Natural killer cell (primary cell): ENCODE measurements at regions not wholly inside any gene's neighbourhood (a gene's known extent, or its start where the extent isn't known, plus 50 kb on each side); places are given as distances from the start of the nearest gene placed in this dataset.

Experiments used
- ATAC-seq, 3 donors: fragments of 150-1000 bp in 2 of 3; fragments of 200-7000 bp in 1 of 3; cut with Tn5 transposase; 1 replicate in 1 of 3; 2 replicates in 2 of 3; pipeline ENCODE4 v1.10.0; 2021; ENCODE audit warnings: mild to moderate bottlenecking in 2 of 3, moderate library complexity in 2 of 3
- DNase-seq, 2 donors: peaks; one replicate each; pipeline versions ENCODE4 v3.0.0 to v3.0.0-alpha.2; 2013 to 2021; ENCODE audit warnings: mixed read lengths in 1 of 2
- H3K27ac ChIP-seq: one replicate; pipeline ENCODE4 v1.5.1; 2013; ENCODE audit warnings: mild to moderate bottlenecking, low read length
- H3K27me3 ChIP-seq: one replicate; pipeline ENCODE4 v1.6.1; 2013; ENCODE audit warnings: low read length; ENCODE audit not compliant: control insufficient read depth, insufficient read depth
- H3K36me3 ChIP-seq: one replicate; pipeline ENCODE4 v1.6.1; 2013; ENCODE audit warnings: low read length; ENCODE audit not compliant: control insufficient read depth, insufficient read depth
- H3K4me1 ChIP-seq: one replicate; pipeline ENCODE4 v1.6.1; 2013; ENCODE audit warnings: low read length; ENCODE audit not compliant: control insufficient read depth, insufficient read depth
- H3K4me3 ChIP-seq: one replicate; pipeline ENCODE4 v1.5.1; 2013; ENCODE audit warnings: low read length
- H3K9me3 ChIP-seq: one replicate; pipeline ENCODE4 v1.6.1; 2013; ENCODE audit warnings: low read length; ENCODE audit not compliant: control insufficient read depth, insufficient read depth
- H3K27ac Mint-ChIP-seq, 2 donors: one replicate each; pipeline ENCODE4 v1.8.0; 2022; ENCODE audit warnings: mild to moderate bottlenecking in 2 of 2, mixed read lengths in 2 of 2, moderate library complexity in 1 of 2
- H3K27me3 Mint-ChIP-seq, 2 donors: one replicate each; pipeline ENCODE4 v1.8.0; 2022; ENCODE audit warnings: low read depth in 2 of 2, mixed read lengths in 2 of 2
- H3K36me3 Mint-ChIP-seq: one replicate; pipeline ENCODE4 v1.8.0; 2022; ENCODE audit warnings: mixed read lengths
- H3K4me1 Mint-ChIP-seq, 2 donors: one replicate each; pipeline ENCODE4 v1.8.0; 2022; ENCODE audit warnings: mixed read lengths in 2 of 2
- H3K4me3 Mint-ChIP-seq: one replicate; pipeline ENCODE4 v1.8.0; 2022; ENCODE audit warnings: mild to moderate bottlenecking, moderate library complexity, mixed read lengths
- H3K9me3 Mint-ChIP-seq, 2 donors: one replicate each; pipeline ENCODE4 v1.8.0; 2022; ENCODE audit warnings: mixed read lengths in 2 of 2
- WGBS: methylation state at CpG from one replicate; pipeline ENCODE4 v1.1.7; 2013; ENCODE audit warnings: missing lambda C conversion rate; ENCODE audit not compliant: insufficient coverage; 5-methylcytosine and 5-hydroxymethylcytosine counted together
- intact Hi-C: fragments of 100-400 bp; cut with micrococcal nuclease; formaldehyde crosslinking; loops from one replicate; pipeline ENCODE4 v1.14.2; 2022
- TF ChIP-seq, protein P1 (sequence below): fragments of 200-600 bp; IDR thresholded peaks from one replicate; pipeline ENCODE4 v1.8.0; 2022; ENCODE audit warnings: antibody characterized with exemption

DNA sequence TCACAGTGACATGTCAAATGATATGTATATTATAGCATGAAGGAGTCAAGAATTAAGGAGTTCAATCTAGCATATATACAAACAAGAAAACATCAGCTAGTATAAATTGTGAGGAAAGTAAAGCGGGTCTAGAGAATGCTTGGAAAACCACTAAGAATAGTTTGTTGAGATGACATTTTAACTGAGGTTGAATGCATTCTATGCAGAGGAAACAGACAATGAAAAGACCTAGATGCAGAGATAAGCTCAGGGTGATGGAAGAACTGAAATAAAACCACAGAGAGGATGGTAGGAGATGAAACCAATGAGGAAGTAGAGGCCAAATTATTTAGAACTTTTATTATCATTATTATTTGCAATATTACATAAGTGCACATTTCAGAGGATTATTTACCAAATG lies 803.6 kb upstream of the FANCL start:
- H3K27ac Mint-ChIP-seq = no peak overlapping the region
- H3K9me3 ChIP-seq = no peaks in the 10 kb centered on the region
- no peaks in the 10 kb centered on the region for H3K36me3 ChIP-seq
- H3K36me3 Mint-ChIP-seq = no peaks in the 10 kb centered on the region
- no peak overlapping the region for H3K4me3 ChIP-seq
- 13% methylated on average over 1 of the region's 1 CpG for WGBS
- no peak overlapping the region for H3K4me3 Mint-ChIP-seq
- intact Hi-C loops = no loop called here
- no peaks in the 10 kb centered on the region for H3K4me1 Mint-ChIP-seq
- H3K27me3 ChIP-seq = no peaks in the 10 kb centered on the region
- H3K9me3 Mint-ChIP-seq = no peaks in the 10 kb centered on the region
- TF ChIP-seq, protein P1, sequence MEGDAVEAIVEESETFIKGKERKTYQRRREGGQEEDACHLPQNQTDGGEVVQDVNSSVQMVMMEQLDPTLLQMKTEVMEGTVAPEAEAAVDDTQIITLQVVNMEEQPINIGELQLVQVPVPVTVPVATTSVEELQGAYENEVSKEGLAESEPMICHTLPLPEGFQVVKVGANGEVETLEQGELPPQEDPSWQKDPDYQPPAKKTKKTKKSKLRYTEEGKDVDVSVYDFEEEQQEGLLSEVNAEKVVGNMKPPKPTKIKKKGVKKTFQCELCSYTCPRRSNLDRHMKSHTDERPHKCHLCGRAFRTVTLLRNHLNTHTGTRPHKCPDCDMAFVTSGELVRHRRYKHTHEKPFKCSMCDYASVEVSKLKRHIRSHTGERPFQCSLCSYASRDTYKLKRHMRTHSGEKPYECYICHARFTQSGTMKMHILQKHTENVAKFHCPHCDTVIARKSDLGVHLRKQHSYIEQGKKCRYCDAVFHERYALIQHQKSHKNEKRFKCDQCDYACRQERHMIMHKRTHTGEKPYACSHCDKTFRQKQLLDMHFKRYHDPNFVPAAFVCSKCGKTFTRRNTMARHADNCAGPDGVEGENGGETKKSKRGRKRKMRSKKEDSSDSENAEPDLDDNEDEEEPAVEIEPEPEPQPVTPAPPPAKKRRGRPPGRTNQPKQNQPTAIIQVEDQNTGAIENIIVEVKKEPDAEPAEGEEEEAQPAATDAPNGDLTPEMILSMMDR = no peak
- H3K27me3 Mint-ChIP-seq = no peaks in the 10 kb centered on the region
- ATAC-seq = no peak
- DNase-seq = no peak
- no peaks in the 10 kb centered on the region for H3K4me1 ChIP-seq
- no peak overlapping the region for H3K27ac ChIP-seq

DNA sequence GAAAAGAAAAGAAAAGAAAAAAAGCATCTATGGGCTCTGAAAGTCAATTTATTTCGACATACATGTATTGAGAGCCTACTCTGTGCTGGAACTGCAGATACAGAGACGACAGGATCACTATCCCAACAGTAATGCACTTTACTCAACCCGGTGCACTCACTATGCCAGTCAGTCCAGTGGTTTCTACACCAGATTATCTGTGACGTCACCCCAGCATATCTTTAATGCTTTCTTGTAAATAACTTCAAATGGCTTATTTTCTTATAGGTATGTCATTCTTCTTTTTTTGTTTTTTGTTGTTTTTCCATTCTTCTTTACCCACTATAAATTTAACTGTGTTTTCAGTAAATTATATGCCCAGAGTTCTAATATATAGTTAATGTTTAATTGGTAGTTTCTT lies 800.0 kb upstream of the FANCL start:
- Mint-ChIP-seq H3K9me3 (peaks cover 2 to 4% of the 10 kb centered on the region in 2 donors), H3K4me3 (no peak overlapping the region), H3K36me3 (no peaks in the 10 kb centered on the region), H3K27ac (no peak overlapping the region), H3K27me3 (peaks cover 0 to 3% of the 10 kb centered on the region in 2 donors), H3K4me1 (no peaks in the 10 kb centered on the region)
- DNase-seq (no peak), ATAC-seq (no peak)
- Histone ChIP-seq H3K9me3 (no peaks in the 10 kb centered on the region), H3K4me1 (no peaks in the 10 kb centered on the region), H3K4me3 (no peak overlapping the region), H3K36me3 (no peaks in the 10 kb centered on the region), H3K27me3 (no peaks in the 10 kb centered on the region), H3K27ac (no peak overlapping the region)
- intact Hi-C loops = no loop called here
- WGBS = 82% methylated on average over 3 of the region's 4 CpGs
- TF ChIP-seq, protein P1 = no peak

DNA sequence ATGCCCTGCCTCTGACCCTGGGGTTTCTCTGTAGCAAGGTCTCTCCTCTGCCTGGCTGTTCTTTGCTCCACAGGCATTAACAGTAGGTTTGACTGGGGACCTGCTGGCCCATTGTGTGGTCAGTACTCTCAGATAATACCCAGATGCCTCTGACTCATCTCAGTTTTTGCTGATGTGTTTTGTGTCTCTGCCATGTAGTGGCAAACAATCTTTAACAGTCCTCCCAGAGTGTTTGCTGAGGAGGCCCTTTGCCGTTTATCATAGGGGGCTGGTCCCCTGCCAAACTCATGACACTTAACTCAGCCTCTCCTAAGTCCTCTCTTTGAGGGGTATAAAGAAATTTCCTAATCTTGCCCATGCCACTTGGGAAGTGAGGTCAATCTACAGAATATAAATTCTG lies 793.7 kb upstream of the FANCL start:
- no peak for ATAC-seq
- no peaks in the 10 kb centered on the region for H3K9me3 ChIP-seq
- WGBS = no CpG with 5 or more reads among the region's 1 CpG
- peaks cover 0 to 3% of the 10 kb centered on the region in 2 donors for H3K27me3 Mint-ChIP-seq
- no peaks in the 10 kb centered on the region for H3K4me1 ChIP-seq
- H3K36me3 ChIP-seq = no peaks in the 10 kb centered on the region
- DNase-seq = no peak
- H3K36me3 Mint-ChIP-seq = no peaks in the 10 kb centered on the region
- H3K4me3 Mint-ChIP-seq = no peak overlapping the region
- H3K27ac Mint-ChIP-seq = no peak overlapping the region
- H3K4me1 Mint-ChIP-seq = no peaks in the 10 kb centered on the region
- H3K4me3 ChIP-seq = no peak overlapping the region
- peaks cover 2 to 4% of the 10 kb centered on the region in 2 donors for H3K9me3 Mint-ChIP-seq
- no peak overlapping the region for H3K27ac ChIP-seq
- intact Hi-C loops = no loop called here
- H3K27me3 ChIP-seq = no peaks in the 10 kb centered on the region
- TF ChIP-seq, protein P1 = no peak

DNA sequence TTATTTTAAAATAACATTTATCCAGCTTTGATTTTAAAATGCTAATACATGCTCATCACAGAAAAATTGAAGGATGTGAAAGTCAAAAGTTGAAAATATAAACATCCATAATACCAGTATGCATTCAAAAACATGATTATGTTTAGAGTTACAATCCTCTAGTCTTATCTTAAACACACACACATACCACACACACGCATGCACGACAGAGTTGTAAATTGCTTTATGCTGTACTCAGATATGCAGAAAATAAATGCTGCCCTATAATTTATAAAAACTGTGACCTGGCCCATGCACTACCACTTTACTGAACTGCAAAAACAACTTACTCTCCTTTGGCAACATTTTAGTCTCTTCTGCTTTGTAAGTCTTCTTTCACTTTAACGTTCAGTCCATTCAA lies 793.0 kb upstream of the FANCL start:
- Mint-ChIP-seq H3K27me3 (peaks cover 0 to 3% of the 10 kb centered on the region in 2 donors), H3K36me3 (no peaks in the 10 kb centered on the region), H3K4me3 (no peak overlapping the region), H3K27ac (no peak overlapping the region), H3K9me3 (peaks cover 2 to 4% of the 10 kb centered on the region in 2 donors), H3K4me1 (no peaks in the 10 kb centered on the region)
- intact Hi-C loops = no loop called here
- H3K27me3 ChIP-seq = no peaks in the 10 kb centered on the region
- H3K36me3 ChIP-seq = no peaks in the 10 kb centered on the region
- no peak for DNase-seq
- no peak overlapping the region for H3K4me3 ChIP-seq
- no peaks in the 10 kb centered on the region for H3K9me3 ChIP-seq
- 79% methylated on average over 3 of the region's 3 CpGs for WGBS
- no peaks in the 10 kb centered on the region for H3K4me1 ChIP-seq
- ATAC-seq = no peak
- no peak overlapping the region for H3K27ac ChIP-seq
- TF ChIP-seq, protein P1 = no peak
